Stimulated activated CD8-positive, alpha-beta memory T cell treated with anti-CD3 and anti-CD28 coated beads, Interleukin-15, amount 100 ng/mL, for 4 hours (primary cell): ENCODE measurements at regions not wholly inside any gene's neighbourhood (a gene's known extent, or its start where the extent isn't known, plus 50 kb on each side); places are given as distances from the start of the nearest gene placed in this dataset.

ENCODE experiments used
- DNase-seq, 2 donors: peaks; one replicate each; pipeline ENCODE4 v3.0.0-alpha.2; 2020; ENCODE audit warnings: low read depth in 2 of 2

- no peak for DNase-seq
Measured at GRCh38 chr2:6287406-6287805, 578.3 kb downstream of the CMPK2 start.

GRCh38 chr2:6288791-6289190, 576.9 kb downstream of the CMPK2 start:
- no peak for DNase-seq

GRCh38 chr2:6290217-6291015, 575.3 kb downstream of the CMPK2 start:
- DNase-seq, result no peak

- DNase-seq, result no peak
Measured at GRCh38 chr2:6294791-6295190, 570.9 kb downstream of the CMPK2 start.

GRCh38 chr2:6297238-6297637, 568.5 kb downstream of the CMPK2 start:
- DNase-seq, result no peak

GRCh38 chr2:6301426-6301825, 564.3 kb downstream of the CMPK2 start:
- no peak for DNase-seq

GRCh38 chr2:6308986-6309385, 556.7 kb downstream of the CMPK2 start:
- no peak for DNase-seq

- DNase-seq, result no peak
Measured at GRCh38 chr2:6309415-6310255, 556.1 kb downstream of the CMPK2 start.

GRCh38 chr2:6310256-6311215, 555.2 kb downstream of the CMPK2 start:
- no peak for DNase-seq

- no peak for DNase-seq
Measured at GRCh38 chr2:6312367-6312766, 553.3 kb downstream of the CMPK2 start.

- no peak for DNase-seq
Measured at GRCh38 chr2:6314218-6314960, 551.3 kb downstream of the CMPK2 start.

GRCh38 chr2:6325616-6326015, 540.1 kb downstream of the CMPK2 start:
- no peak for DNase-seq

GRCh38 chr2:6326958-6327357, 538.7 kb downstream of the CMPK2 start:
- DNase-seq, result no peak

GRCh38 chr2:6336752-6337471, 528.8 kb downstream of the CMPK2 start:
- no peak for DNase-seq

- no peak for DNase-seq
Measured at GRCh38 chr2:6337472-6337820, 528.3 kb downstream of the CMPK2 start.

- DNase-seq, result no peak
Measured at GRCh38 chr2:6341588-6342129, 524.0 kb downstream of the CMPK2 start.

- no peak for DNase-seq
Measured at GRCh38 chr2:6342273-6342920, 523.3 kb downstream of the CMPK2 start.

- no peak for DNase-seq
Measured at GRCh38 chr2:6343076-6343475, 522.6 kb downstream of the CMPK2 start.

GRCh38 chr2:6352247-6352646, 513.5 kb downstream of the CMPK2 start:
- DNase-seq, result no peak
